RCC 7860 (cell line): ENCODE measurements at regions not wholly inside any gene's neighbourhood (a gene's known extent, or its start where the extent isn't known, plus 50 kb on each side); places are given as distances from the start of the nearest gene placed in this dataset.
A peak's percentile ranks its signal among the peaks of the same experiment; 100 is the strongest.

ENCODE experiments used
- DNase-seq: peaks from one replicate; pipeline ENCODE4 v3.0.0-alpha.2; 2015; ENCODE audit warnings: low spot score
- FAIRE-seq: peaks from 2 replicates; lab custom pipeline; 2012; peaks lifted over from hg19 to GRCh38; lab: Jason Lieb, UNC

GRCh38 chr12:71071536-71072097 is 86.2 kb downstream of the TSPAN8 start:
- DNase-seq (no peak), FAIRE-seq (no peak)

- no peak for DNase-seq
- no peak for FAIRE-seq
These were observed 87.2 kb downstream of the TSPAN8 start for GRCh38 chr12:71070416-71071128.

DNA sequence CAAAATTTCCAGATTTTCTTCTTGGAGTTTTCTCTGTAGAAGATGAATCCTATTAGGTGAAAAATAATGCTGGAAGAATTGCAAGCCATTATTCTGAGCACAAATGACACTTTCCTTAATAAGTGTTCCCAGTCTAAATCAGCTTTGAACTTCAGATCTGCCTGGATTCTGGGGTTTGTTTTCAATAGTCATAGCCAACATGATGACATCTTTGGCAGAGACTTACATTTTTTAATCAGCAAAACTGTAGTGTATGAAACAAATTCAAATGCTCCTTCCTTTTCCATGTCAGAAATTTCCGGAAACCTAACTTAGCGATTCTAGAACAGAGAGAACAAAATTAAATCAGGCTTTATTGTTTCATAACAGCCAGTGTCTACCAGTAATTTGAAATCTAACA is 88.5 kb downstream of the TSPAN8 start:
- FAIRE-seq: no peak
- DNase-seq: no peak

DNA sequence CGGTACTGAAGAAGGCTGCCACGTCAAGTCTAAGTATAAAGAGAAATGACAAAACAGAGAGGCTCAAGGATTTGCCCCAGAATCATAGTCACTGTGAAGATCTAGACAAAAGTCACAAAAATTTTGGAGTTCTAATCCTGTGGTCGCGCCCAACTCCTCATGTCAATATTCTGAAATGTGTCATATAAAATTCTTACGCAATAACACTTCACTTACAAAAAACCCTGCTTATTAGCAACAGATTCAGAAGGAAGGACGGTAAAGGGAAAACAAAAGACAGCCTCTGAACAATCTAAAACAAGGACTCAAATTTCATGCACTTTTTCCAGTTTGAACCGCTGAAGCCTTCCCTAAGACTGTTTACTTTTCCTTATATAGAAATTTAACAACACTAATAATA is 94.7 kb downstream of the TSPAN8 start:
- no peak for DNase-seq
- FAIRE-seq: no peak

GRCh38 chr12:71061451-71061850 is 96.3 kb downstream of the TSPAN8 start:
- DNase-seq (no peak), FAIRE-seq (no peak)

DNA sequence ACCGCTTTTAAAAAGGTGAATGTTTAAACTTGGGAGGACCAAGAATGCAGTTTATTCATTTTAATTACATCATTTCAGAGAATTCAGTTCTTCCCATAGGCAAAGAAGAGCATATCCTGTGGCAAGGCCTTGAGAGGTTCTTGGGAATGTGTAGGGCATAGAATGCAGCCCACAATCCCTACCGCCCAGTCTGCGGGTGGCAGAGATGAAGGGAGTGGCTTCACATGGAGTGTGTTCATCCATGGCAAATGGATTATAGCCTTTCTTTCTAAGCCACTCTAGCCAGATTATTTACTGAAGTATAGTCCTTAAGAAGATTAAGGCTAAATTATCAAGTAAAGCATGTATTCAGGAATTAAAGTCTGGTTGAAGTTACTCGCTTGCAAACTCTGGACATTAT is 97.4 kb downstream of the TSPAN8 start:
- no peak for DNase-seq
- no peak for FAIRE-seq

DNA sequence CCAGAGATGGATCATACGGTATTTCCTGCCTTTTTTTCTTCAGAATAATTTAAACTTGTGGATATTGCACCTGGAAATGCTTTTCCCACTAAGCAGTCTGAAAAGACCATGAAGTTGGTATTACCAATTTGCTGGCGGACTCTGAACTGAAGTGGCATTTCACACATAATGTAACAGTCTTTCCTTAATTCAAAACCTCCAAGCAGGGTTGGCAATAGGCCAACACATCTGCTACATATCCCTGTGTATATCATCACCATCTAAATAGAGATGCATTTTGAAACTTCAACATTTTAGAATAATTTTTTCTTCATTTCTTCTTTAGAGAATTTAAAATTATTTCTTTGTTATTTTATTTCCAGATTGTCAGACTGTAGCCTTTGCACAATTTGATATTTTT is 100.5 kb downstream of the TSPAN8 start:
- no peak for FAIRE-seq
- DNase-seq: no peak

DNA sequence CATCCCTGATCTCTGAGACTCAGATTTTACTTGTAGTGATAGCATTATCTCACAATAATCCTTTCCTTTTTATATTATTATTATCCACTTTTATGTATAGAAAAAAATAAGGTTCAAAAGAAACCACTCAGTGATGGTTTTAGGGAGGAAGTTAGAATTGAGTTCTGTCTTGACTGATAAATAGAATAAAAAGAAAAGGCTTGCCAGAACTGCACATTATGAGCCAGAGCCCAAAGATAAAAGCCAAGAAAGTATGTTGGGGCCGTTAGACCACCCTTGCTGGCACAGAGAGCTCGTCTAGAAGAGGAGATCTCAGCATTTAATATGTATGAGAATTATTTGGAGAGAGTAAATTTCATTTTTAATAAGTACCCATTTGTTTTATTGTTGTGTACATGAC is 103.2 kb downstream of the TSPAN8 start:
- no peak for FAIRE-seq
- no peak for DNase-seq

DNA sequence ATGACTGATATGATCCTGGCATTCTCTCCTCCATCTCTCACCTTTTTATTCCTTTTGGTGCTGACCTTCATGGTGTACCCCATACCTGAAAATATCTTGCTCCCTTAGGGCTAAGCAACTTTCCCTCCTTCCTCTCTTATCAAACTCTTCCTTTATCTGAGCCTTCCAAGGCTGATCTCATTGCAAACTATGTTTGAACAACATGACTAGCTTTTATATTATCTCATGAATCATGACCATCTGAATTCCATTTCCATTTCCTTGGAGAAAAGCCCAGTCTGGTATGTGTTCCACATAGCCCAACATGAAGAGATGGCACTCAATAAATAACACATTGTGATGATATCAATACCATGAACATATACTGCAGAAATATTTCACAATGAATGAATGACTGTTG is 111.6 kb downstream of the TSPAN8 start:
- FAIRE-seq: no peak
- peak; percentile 9 for DNase-seq

- no peak for FAIRE-seq
These were observed 112.0 kb downstream of the TSPAN8 start for GRCh38 chr12:71045781-71046180.

GRCh38 chr12:71041476-71041875 is 116.3 kb downstream of the TSPAN8 start:
- FAIRE-seq (no peak), DNase-seq (no peak)

More at GRCh38 chr12:71045781-71046180, 112.0 kb downstream of the TSPAN8 start:
- DNase-seq: no peak

GRCh38 chr12:71038960-71039359 is 118.4 kb upstream of the PTPRR start:
- DNase-seq (no peak), FAIRE-seq (no peak)

DNA sequence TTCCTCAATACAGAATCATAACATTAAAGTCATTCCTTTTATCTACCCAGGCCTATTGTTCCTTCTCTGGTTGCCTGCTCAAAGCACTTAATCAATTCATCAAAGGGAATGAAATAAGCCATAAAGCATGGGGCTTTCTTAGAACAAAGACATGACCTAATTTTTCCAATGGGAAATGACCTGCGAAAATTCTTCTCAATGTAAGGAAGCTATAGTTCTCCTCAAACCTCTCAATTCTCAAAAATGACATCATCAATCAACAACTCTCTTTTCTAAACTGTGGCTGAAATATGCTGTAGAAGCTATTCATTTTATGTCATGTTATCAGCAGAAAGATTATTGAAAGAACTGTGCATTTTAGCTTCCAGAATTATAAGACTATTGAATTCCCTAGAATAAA is 116.0 kb upstream of the PTPRR start:
- no peak for FAIRE-seq
- DNase-seq: no peak

DNA sequence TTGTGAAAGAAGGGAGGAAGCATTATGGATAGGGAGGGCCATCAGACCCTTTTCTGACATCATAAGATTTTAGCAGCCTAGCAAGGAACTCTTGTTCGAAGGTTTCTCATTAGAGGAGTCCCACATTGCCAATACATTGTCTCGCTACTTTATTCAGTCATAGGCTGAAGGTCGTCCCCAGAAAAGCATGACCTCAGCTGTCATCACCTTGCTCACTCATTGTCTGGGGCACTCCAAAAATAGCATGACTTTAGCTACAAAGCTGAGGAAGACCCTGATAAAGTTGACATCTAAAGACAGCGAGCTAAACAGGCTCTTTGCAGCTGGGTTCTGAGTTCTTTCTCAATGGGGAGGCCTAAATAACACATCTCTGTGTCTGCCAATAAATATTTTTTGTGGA is 112.4 kb upstream of the PTPRR start:
- FAIRE-seq (no peak), DNase-seq (no peak)

GRCh38 chr12:71029302-71029701 is 108.8 kb upstream of the PTPRR start:
- FAIRE-seq (no peak), DNase-seq (no peak)

DNA sequence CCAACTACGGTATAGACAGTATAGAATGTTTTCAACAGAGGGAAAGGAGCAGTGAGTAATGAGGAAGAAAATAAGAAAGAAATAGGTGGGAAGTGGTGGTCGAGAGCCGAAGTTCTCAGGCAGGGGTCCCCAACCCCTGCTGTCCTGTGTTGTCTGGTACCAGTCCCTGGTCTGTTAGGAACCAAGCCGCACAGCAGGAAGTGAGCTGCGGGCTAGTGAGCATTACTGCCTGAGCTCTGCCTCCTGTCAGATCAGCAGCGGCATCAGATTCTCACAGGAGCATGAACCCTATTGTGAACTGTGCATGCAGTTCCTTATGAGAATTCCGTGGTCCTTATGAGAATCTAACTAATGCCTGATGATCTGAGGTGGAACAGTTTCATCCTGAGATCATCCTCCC is 107.3 kb upstream of the PTPRR start:
- no peak for FAIRE-seq

DNA sequence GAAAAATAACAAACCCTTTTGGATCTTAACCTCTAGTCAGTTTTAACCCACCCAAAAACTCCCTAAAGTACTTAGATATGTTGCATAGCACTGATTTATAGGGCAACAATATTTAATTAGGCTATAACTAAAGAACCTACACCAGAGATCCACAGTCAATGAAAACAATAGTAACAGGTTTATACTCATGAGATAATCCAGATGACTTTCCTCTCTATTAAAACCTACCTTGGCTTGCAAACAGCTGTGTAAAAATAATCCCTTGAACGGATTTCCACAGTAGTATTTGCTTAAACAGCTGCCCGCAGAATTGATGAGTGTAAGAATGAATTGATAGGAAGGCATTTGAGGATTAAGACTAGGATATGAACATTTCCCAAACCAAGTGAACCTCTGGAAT is 104.3 kb upstream of the PTPRR start:
- no peak for FAIRE-seq

More for the DNA sequence above, 107.3 kb upstream of the PTPRR start:
- no peak for DNase-seq

GRCh38 chr12:71024281-71024680 is 103.7 kb upstream of the PTPRR start:
- FAIRE-seq (no peak), DNase-seq (no peak)

More for the DNA sequence above, 104.3 kb upstream of the PTPRR start:
- no peak for DNase-seq

GRCh38 chr12:71021491-71021890 is 101.0 kb upstream of the PTPRR start:
- no peak for DNase-seq
- FAIRE-seq: no peak

DNA sequence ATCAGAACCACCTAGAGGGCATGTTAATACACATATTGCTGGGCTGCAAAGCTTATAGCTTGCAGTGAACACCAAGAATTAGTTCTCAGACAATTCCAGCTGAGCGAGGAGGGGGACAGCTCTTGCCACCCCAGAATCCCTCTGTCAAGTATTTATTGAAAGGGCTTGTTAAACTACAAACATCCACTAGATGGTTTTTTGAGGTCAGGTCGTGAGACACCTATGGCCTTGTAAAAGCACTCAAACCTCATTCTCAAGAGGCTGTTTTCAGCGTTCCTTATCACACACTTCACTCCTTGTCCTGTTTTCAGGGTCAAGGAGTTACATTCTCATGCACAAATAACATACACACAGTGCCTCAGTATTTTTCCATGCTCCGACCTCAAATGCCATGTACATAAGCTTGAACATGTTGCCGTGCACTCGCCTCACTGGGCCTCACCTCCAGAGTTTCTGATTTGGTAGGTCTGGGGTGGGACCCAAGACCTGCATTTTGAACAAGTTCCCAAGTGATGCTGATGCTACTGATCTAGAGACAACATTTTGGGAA is 98.8 kb upstream of the PTPRR start:
- FAIRE-seq (no peak), DNase-seq (no peak)

DNA sequence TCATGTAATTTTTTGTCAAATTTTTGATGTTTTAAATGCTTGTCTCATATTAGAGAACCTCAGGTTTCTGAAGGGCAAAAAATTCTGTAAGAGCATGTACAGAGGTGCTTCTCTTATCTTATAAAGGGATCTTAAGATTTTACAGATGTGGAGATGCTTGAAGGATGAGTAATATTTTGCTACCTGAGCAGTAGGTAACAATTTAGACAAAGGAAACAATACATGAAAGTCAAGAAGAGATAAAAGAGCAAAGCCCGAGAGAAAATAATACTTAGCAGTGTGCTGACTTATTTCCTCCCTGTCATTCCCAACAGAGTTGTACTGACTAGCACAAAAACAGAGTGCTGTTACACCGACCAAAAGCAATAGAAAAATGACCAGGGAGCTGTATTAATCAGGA is 98.1 kb upstream of the PTPRR start:
- no peak for FAIRE-seq
- no peak for DNase-seq

DNA sequence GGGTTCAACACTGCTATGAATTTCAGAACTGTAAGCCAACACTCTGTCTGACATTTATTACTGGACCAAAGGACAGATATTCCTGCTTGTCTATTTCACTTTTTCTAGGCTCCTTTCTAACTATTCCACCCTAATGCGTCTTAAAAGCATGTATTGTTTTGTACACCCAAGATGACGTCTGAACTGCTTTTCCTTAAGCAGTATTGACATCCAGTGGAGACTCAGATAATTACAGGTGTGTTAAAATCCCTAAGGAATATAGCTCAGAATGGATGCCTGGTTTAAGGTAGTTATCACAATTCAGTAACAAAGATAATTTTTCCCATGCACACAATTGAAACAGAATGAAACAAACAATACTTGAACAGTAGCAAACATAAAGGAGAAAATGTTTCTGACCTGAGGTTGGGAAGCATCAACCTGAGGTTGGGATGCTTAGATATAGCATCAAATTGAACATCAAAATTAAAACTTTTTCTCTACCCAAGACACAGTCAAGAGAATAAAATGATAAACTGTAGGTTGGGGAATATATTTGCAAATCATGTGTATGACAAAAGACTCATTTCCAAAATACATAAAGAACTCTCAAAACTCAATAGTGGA is 93.7 kb upstream of the PTPRR start:
- DNase-seq (no peak), FAIRE-seq (no peak)
